ENCODE measurements at regions not wholly inside any gene's neighbourhood (a gene's known extent, or its start where the extent isn't known, plus 50 kb on each side); places are given as distances from the start of the nearest gene placed in this dataset.

- Mint-ChIP-seq H3K9me3 (peaks cover 5 to 7% of the 10 kb centered on the region in 2 donors), H3K36me3 (peaks cover 4 to 16% of the 10 kb centered on the region in 2 donors), H3K27ac (no peak overlapping the region), H3K27me3 (no peaks in the 10 kb centered on the region), H3K4me3 (peak overlapping the region; percentile 14 to 26), H3K4me1 (peaks cover 27 to 78% of the 10 kb centered on the region in 2 donors)
- ATAC-seq (replicated peaks) (no peak), DNase-seq (no peak)
Measured at GRCh38 chr9:108015690-108016089, 526.1 kb upstream of the KLF4 start.

- ATAC-seq (replicated peaks) (peak; percentile 35 to 38), DNase-seq (no peak)
- peaks cover 27 to 72% of the 10 kb centered on the region in 2 donors for H3K4me1 Mint-ChIP-seq
- peaks cover 5 to 7% of the 10 kb centered on the region in 2 donors for H3K9me3 Mint-ChIP-seq
- no peak overlapping the region for H3K27ac Mint-ChIP-seq
- H3K36me3 Mint-ChIP-seq, result peaks cover 4 to 10% of the 10 kb centered on the region in 2 donors
- H3K27me3 Mint-ChIP-seq, result no peaks in the 10 kb centered on the region
- peak overlapping the region in 1 of 2 donors; percentile 38 for H3K4me3 Mint-ChIP-seq
Measured at GRCh38 chr9:108014353-108014752, 524.8 kb upstream of the KLF4 start.

GRCh38 chr9:108012886-108013665 is 523.5 kb upstream of the KLF4 start:
- H3K4me3 Mint-ChIP-seq, result peak overlapping the region; percentile 33 to 62
- H3K9me3 Mint-ChIP-seq, result peaks cover 7% of the 10 kb centered on the region in 2 donors
- H3K36me3 Mint-ChIP-seq, result peaks cover 4% of the 10 kb centered on the region in 2 donors
- ATAC-seq (replicated peaks) (peak; percentile 62 to 71), DNase-seq (no peak)
- H3K27ac Mint-ChIP-seq, result peak overlapping the region; percentile 63
- H3K4me1 Mint-ChIP-seq, result peaks cover 27 to 65% of the 10 kb centered on the region in 2 donors
- no peaks in the 10 kb centered on the region for H3K27me3 Mint-ChIP-seq

- Mint-ChIP-seq H3K9me3 (peaks cover 7% of the 10 kb centered on the region in 2 donors), H3K27ac (peak overlapping the region; percentile 63), H3K27me3 (no peaks in the 10 kb centered on the region), H3K4me1 (peaks cover 25 to 58% of the 10 kb centered on the region in 2 donors), H3K4me3 (peak overlapping the region; percentile 33 to 62), H3K36me3 (peaks cover 2 to 4% of the 10 kb centered on the region in 2 donors)
- ATAC-seq (replicated peaks) (peak; percentile 87 to 88), DNase-seq (peak; percentile 10)
Measured at GRCh38 chr9:108012405-108012804, 522.8 kb upstream of the KLF4 start.

- Mint-ChIP-seq H3K4me3 (no peak overlapping the region), H3K36me3 (peaks cover 0 to 3% of the 10 kb centered on the region in 2 donors), H3K4me1 (peaks cover 0 to 3% of the 10 kb centered on the region in 2 donors), H3K27ac (no peak overlapping the region), H3K27me3 (peaks cover 30 to 40% of the 10 kb centered on the region in 2 donors), H3K9me3 (peaks cover 0 to 2% of the 10 kb centered on the region in 2 donors)
- ATAC-seq (replicated peaks), result no peak
- no peak for DNase-seq
Measured at GRCh38 chr9:108003526-108003925, 514.0 kb upstream of the KLF4 start.

- Mint-ChIP-seq H3K4me3 (no peak overlapping the region), H3K4me1 (peaks cover 0 to 3% of the 10 kb centered on the region in 2 donors), H3K9me3 (no peaks in the 10 kb centered on the region), H3K36me3 (peaks cover 0 to 3% of the 10 kb centered on the region in 2 donors), H3K27ac (no peak overlapping the region), H3K27me3 (peaks cover 35 to 40% of the 10 kb centered on the region in 2 donors)
- DNase-seq (no peak), ATAC-seq (replicated peaks) (peak; percentile 29 to 64)
Measured at GRCh38 chr9:108002371-108002956, 512.9 kb upstream of the KLF4 start.

GRCh38 chr9:108001237-108001636 is 511.7 kb upstream of the KLF4 start:
- Mint-ChIP-seq H3K4me1 (peaks cover 0 to 3% of the 10 kb centered on the region in 2 donors), H3K9me3 (no peaks in the 10 kb centered on the region), H3K27ac (no peak overlapping the region), H3K4me3 (no peak overlapping the region), H3K36me3 (peaks cover 0 to 3% of the 10 kb centered on the region in 2 donors), H3K27me3 (peaks cover 35 to 40% of the 10 kb centered on the region in 2 donors)
- ATAC-seq (replicated peaks) (no peak), DNase-seq (no peak)

- Mint-ChIP-seq H3K27ac (no peak overlapping the region), H3K36me3 (peaks cover 0 to 3% of the 10 kb centered on the region in 2 donors), H3K4me1 (peaks cover 5 to 6% of the 10 kb centered on the region in 2 donors), H3K27me3 (peaks cover 31 to 40% of the 10 kb centered on the region in 2 donors), H3K4me3 (no peak overlapping the region), H3K9me3 (peaks cover 0 to 2% of the 10 kb centered on the region in 2 donors)
- no peak for DNase-seq
- ATAC-seq (replicated peaks), result no peak
Measured at GRCh38 chr9:107999890-108000289, 510.3 kb upstream of the KLF4 start.

- H3K9me3 Mint-ChIP-seq, result peaks cover 0 to 2% of the 10 kb centered on the region in 2 donors
- no peak overlapping the region for H3K27ac Mint-ChIP-seq
- no peak for DNase-seq
- peaks cover 0 to 3% of the 10 kb centered on the region in 2 donors for H3K36me3 Mint-ChIP-seq
- H3K4me1 Mint-ChIP-seq, result peaks cover 8 to 9% of the 10 kb centered on the region in 2 donors
- no peak overlapping the region for H3K4me3 Mint-ChIP-seq
- peaks cover 30 to 40% of the 10 kb centered on the region in 2 donors for H3K27me3 Mint-ChIP-seq
- ATAC-seq (replicated peaks), result no peak
Measured at GRCh38 chr9:107999011-107999410, 509.4 kb upstream of the KLF4 start.

- ATAC-seq (replicated peaks) (peak; percentile 72 to 79), DNase-seq (no peak)
- Mint-ChIP-seq H3K36me3 (no peaks in the 10 kb centered on the region), H3K9me3 (peaks cover 0 to 2% of the 10 kb centered on the region in 2 donors), H3K27me3 (peaks cover 8 to 10% of the 10 kb centered on the region in 2 donors), H3K4me3 (no peak overlapping the region), H3K27ac (no peak overlapping the region), H3K4me1 (peaks cover 8 to 9% of the 10 kb centered on the region in 2 donors)
Measured at GRCh38 chr9:107994648-107995047, 505.1 kb upstream of the KLF4 start.

- Mint-ChIP-seq H3K9me3 (peaks cover 0 to 2% of the 10 kb centered on the region in 2 donors), H3K27me3 (no peaks in the 10 kb centered on the region), H3K36me3 (no peaks in the 10 kb centered on the region), H3K4me3 (no peak overlapping the region), H3K27ac (no peak overlapping the region), H3K4me1 (peaks cover 5 to 9% of the 10 kb centered on the region in 2 donors)
- DNase-seq, result no peak
- no peak for ATAC-seq (replicated peaks)
Measured at GRCh38 chr9:107992271-107992670, 502.7 kb upstream of the KLF4 start.

- H3K4me3 Mint-ChIP-seq, result no peak overlapping the region
- H3K4me1 Mint-ChIP-seq, result peaks cover 5 to 9% of the 10 kb centered on the region in 2 donors
- DNase-seq (no peak), ATAC-seq (replicated peaks) (no peak)
- peaks cover 1 to 2% of the 10 kb centered on the region in 2 donors for H3K27me3 Mint-ChIP-seq
- no peaks in the 10 kb centered on the region for H3K36me3 Mint-ChIP-seq
- H3K27ac Mint-ChIP-seq, result no peak overlapping the region
- peaks cover 0 to 2% of the 10 kb centered on the region in 2 donors for H3K9me3 Mint-ChIP-seq
Measured at GRCh38 chr9:107991581-107991980, 502.0 kb upstream of the KLF4 start.

- no peaks in the 10 kb centered on the region for H3K36me3 Mint-ChIP-seq
- no peak overlapping the region for H3K4me3 Mint-ChIP-seq
- DNase-seq, result no peak
- H3K27me3 Mint-ChIP-seq, result peaks cover 4 to 6% of the 10 kb centered on the region in 2 donors
- ATAC-seq (replicated peaks), result no peak
- H3K4me1 Mint-ChIP-seq, result peaks cover under 1 to 2% of the 10 kb centered on the region in 2 donors
- H3K9me3 Mint-ChIP-seq, result no peaks in the 10 kb centered on the region
- H3K27ac Mint-ChIP-seq, result no peak overlapping the region
Measured at GRCh38 chr9:107989544-107989943, 500.0 kb upstream of the KLF4 start.

- H3K4me3 Mint-ChIP-seq, result no peak overlapping the region
- H3K27ac Mint-ChIP-seq, result no peak overlapping the region
- peaks cover 4 to 6% of the 10 kb centered on the region in 2 donors for H3K27me3 Mint-ChIP-seq
- ATAC-seq (replicated peaks) (no peak), DNase-seq (no peak)
- H3K4me1 Mint-ChIP-seq, result no peaks in the 10 kb centered on the region
- no peaks in the 10 kb centered on the region for H3K36me3 Mint-ChIP-seq
- no peaks in the 10 kb centered on the region for H3K9me3 Mint-ChIP-seq
Measured at GRCh38 chr9:107989099-107989498, 499.5 kb upstream of the KLF4 start.

Measured in stimulated activated naive B cell treated with anti-CD40 and anti-IgM and Interleukin-4, amounts not matched to agents 10 μg/mL and 1 μg/mL and 100 μg/mL, for 72 hours (primary cell).